LNCaP clone FGC (cell line): ENCODE measurements at regions not wholly inside any gene's neighbourhood (a gene's known extent, or its start where the extent isn't known, plus 50 kb on each side); places are given as distances from the start of the nearest gene placed in this dataset.

Experiments
- DNase-seq: peaks from one replicate; pipeline ENCODE4 v3.0.0-alpha.2; 2011; ENCODE audit warnings: low read depth
- H3K4me3 ChIP-seq: 2 replicates; pipeline ENCODE4 v1.5.1; 2011; ENCODE audit warnings: mild to moderate bottlenecking, low read depth, low read length, control low read depth
- TF ChIP-seq, protein P1 (sequence below): IDR thresholded peaks from 2 replicates; pipeline ENCODE4 v1.5.1; 2012; ENCODE audit warnings: mild to moderate bottlenecking; ENCODE audit not compliant: control insufficient read depth, insufficient read depth; ENCODE audit errors: extremely low read depth

DNA sequence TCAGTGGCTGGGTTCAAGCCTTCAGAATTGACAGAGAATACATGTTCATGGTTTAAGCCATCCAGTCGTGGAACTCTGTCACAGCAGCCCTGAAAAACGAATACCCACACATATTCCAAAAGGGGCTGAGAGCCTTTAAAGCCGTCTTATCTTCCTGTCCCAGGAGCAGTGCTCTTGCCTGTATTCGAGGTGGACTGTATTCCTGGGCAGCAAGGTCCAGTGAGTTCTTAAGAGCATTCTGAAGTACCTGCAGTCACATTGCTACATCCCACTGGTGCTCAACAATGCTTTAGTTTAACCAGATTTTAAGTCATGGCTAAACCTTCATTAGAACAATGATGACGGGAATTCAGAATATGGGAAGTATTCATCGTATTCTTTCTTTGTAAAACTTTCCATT is 380.7 kb upstream of the KLF4 start:
- TF ChIP-seq, protein P1, sequence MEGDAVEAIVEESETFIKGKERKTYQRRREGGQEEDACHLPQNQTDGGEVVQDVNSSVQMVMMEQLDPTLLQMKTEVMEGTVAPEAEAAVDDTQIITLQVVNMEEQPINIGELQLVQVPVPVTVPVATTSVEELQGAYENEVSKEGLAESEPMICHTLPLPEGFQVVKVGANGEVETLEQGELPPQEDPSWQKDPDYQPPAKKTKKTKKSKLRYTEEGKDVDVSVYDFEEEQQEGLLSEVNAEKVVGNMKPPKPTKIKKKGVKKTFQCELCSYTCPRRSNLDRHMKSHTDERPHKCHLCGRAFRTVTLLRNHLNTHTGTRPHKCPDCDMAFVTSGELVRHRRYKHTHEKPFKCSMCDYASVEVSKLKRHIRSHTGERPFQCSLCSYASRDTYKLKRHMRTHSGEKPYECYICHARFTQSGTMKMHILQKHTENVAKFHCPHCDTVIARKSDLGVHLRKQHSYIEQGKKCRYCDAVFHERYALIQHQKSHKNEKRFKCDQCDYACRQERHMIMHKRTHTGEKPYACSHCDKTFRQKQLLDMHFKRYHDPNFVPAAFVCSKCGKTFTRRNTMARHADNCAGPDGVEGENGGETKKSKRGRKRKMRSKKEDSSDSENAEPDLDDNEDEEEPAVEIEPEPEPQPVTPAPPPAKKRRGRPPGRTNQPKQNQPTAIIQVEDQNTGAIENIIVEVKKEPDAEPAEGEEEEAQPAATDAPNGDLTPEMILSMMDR, result no peak
- no peak for DNase-seq

DNA sequence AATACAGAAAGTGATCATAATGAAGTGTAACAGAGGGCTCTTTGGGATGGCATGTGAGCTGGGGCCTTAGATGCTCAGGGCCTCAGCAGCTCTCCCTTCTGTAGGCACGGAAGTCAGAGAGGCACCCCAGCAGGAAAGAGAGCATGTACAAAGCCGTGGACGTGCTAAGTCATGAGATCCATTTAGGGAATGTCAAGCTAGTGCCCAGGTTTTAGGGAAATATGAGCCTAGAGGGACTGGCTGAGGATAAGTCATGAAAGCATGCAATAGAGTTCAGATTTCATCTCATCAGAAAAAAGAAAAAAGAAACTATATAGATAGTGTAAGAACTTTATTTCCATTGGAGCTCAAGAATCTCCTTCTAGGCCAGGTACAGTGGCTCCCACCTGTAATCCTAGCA is 379.5 kb upstream of the KLF4 start:
- no peak for DNase-seq
- H3K4me3 ChIP-seq, result no peak overlapping the region
- TF ChIP-seq, protein P1, result no peak

More for the DNA sequence above, 380.7 kb upstream of the KLF4 start:
- no peak overlapping the region for H3K4me3 ChIP-seq

DNA sequence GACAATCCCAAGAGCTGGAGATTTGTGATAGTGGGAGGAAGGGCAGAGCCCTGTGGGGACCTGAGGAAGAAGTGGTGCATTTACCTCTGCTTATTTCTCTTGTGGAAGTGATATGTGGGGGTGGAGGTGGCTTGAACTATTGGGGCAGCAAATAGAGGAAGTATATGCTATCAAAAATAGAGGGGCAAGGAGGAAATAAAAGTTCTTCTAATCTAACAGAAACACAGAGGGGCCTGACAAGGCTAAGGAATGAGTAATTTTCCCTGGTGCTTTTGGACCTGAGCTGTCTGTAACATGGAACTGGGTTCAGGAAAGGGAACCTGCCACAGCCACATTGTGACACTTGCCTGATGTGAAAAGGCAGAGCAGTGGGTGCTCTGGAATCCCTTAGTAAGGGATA is 378.6 kb upstream of the KLF4 start:
- H3K4me3 ChIP-seq, result no peak overlapping the region
- TF ChIP-seq, protein P1, result no peak
- no peak for DNase-seq

DNA sequence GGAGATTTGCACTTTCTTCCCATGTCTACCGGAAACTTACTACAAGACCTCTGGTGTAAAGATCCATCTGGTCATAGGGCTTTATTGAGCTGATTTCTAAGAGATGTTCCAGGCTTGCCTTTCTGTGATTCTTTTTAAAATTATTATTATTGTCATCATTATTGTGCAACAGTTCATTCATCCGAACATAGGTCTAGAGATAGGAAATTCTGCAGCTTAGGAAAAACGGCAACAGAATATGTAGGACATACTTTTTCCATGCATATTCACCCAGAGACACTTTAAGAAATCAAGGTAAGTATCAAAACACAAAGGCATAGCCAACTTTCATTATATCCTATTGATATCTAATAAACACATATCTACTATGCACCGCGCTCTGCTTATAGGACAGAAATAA is 378.2 kb upstream of the KLF4 start:
- DNase-seq, result no peak
- TF ChIP-seq, protein P1, result no peak
- no peak overlapping the region for H3K4me3 ChIP-seq

DNA sequence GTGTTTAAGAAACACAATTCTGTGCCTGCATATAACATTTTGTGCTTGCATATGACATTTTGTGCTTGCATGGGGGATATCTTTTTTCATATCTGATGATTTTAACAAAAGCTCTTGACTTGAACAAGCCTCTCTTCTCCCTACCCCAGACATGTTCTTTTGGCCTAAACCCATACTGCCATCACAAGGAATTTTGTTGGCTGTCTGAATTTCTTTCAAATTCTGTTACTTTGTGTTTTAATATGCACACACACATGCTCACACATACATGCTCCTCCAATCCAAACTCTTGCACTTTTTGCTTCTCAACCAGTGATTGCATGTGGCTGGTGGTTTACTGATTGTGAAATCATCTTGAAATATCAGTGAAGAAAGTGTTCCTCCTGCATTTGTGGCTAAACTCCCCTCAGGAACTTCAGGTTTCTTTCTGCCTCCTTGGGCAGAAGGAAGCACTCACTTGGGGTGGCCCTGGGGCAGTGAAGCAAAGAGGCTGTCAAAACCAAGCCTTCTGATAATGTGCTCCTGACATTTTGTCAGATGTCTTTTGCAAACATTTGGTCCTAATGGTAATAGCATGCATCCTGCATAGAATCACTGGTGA is 377.2 kb upstream of the KLF4 start:
- TF ChIP-seq, protein P1, result no peak
- no peak overlapping the region for H3K4me3 ChIP-seq
- DNase-seq, result no peak

DNA sequence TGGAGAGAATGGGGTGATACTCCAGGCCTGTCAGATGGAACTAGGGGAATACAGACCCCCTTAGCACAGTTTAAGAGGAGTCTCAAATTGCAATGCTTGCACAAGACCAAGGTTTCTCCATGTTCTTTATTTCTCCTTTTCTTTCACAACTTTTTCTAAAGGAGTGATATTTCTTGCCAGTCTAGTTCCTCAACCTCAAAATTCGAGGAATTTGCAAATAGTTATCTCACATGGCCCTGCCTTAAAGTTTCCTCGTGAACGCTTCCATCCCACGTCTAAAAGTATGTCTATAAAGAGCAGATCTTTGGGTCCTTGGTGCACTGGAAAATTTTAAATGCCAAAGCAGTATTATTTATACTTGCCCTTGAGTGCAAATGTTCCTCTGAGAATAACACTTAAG is 373.8 kb upstream of the KLF4 start:
- H3K4me3 ChIP-seq, result no peak overlapping the region
- DNase-seq, result no peak
- TF ChIP-seq, protein P1, result no peak

DNA sequence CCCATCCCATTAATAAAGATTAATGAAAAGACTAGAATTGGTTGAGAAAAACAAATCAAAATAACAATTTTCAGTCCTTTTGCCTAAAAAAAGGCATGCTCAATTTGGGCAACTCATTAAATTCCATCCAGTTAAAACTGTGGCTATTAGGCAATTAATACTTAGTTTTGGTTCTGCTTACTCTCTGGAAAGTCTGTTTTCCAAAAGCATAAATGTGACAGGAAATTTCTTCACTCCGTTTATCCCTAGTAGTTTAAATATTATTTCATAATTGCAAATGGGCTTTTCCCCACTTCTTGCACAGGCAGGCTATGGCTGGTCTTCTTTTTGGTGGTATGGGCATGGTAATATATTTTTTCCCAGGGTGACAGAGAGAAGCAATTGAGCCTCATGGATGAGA is 373.3 kb upstream of the KLF4 start:
- TF ChIP-seq, protein P1, result no peak
- H3K4me3 ChIP-seq, result no peak overlapping the region
- DNase-seq, result no peak
